Liver (tissue), 8 donors: ENCODE measurements at regions not wholly inside any gene's neighbourhood (a gene's known extent, or its start where the extent isn't known, plus 50 kb on each side); places are given as distances from the start of the nearest gene placed in this dataset.

Experiments
- DNase-seq: peaks from one replicate; pipeline ENCODE4 v3.0.0-alpha.2; 2017; ENCODE audit warnings: low spot score
- H3K27ac ChIP-seq, 2 donors: one replicate each; pipeline ENCODE4 v1.7.0; 2013; ENCODE audit warnings: inconsistent platforms in 2 of 2, low read length in 2 of 2, control low read depth in 1 of 2, low read depth in 1 of 2, mild to moderate bottlenecking in 1 of 2
- H3K27me3 ChIP-seq, 4 donors: one replicate each; pipeline versions ENCODE4 v1.6.1 to v1.7.0; 2013; ENCODE audit warnings: low read length in 3 of 4, inconsistent platforms in 1 of 4, mild to moderate bottlenecking in 1 of 4, moderate library complexity in 1 of 4; ENCODE audit not compliant: control insufficient read depth in 4 of 4, insufficient read depth in 4 of 4
- H3K36me3 ChIP-seq, 4 donors: one replicate each; pipeline versions ENCODE4 v1.6.1 to v1.7.0; 2013; ENCODE audit warnings: low read length in 3 of 4, mild to moderate bottlenecking in 3 of 4, low read depth in 1 of 4, moderate library complexity in 1 of 4; ENCODE audit not compliant: control insufficient read depth in 4 of 4, insufficient read depth in 3 of 4
- H3K4me1 ChIP-seq, 4 donors: one replicate each; pipeline versions ENCODE4 v1.6.1 to v1.7.0; 2013; ENCODE audit warnings: low read length in 3 of 4, mild to moderate bottlenecking in 3 of 4, moderate library complexity in 1 of 4; ENCODE audit not compliant: control insufficient read depth in 4 of 4, insufficient read depth in 4 of 4
- H3K4me3 ChIP-seq, 3 donors: one replicate each; pipeline versions ENCODE4 v1.6.1 to v1.7.0; 2013; ENCODE audit warnings: low read length in 3 of 3, control low read depth in 1 of 3, low read depth in 1 of 3, mild to moderate bottlenecking in 1 of 3
- H3K9ac ChIP-seq, 2 donors: one replicate each; pipeline ENCODE4 v1.7.0; 2013; ENCODE audit warnings: low read length in 2 of 2, mild to moderate bottlenecking in 2 of 2, moderate library complexity in 2 of 2, control low read depth in 1 of 2, low read depth in 1 of 2
- H3K9me3 ChIP-seq, 4 donors: one replicate each; pipeline versions ENCODE4 v1.6.1 to v1.7.0; 2013; ENCODE audit warnings: low read length in 3 of 4; ENCODE audit not compliant: control insufficient read depth in 4 of 4
- EGR1 ChIP-seq, 2 donors: IDR thresholded peaks; 2 replicates each; pipeline ENCODE4 v1.6.1; 2016 to 2018; ENCODE audit warnings: antibody characterized with exemption in 2 of 2, low read depth in 2 of 2
- FOXA1 ChIP-seq: IDR thresholded peaks from 2 replicates; pipeline ENCODE4 v1.6.1; 2016; ENCODE audit warnings: antibody characterized with exemption
- FOXA2 ChIP-seq: IDR thresholded peaks from 2 replicates; pipeline ENCODE4 v1.6.1; 2016; ENCODE audit warnings: antibody characterized with exemption
- GABPA ChIP-seq, 2 donors: IDR thresholded peaks in 1 of 2; conservative IDR thresholded peaks in 1 of 2; 2 replicates each; pipeline ENCODE4 v1.6.1; 2016; ENCODE audit warnings: antibody characterized with exemption in 2 of 2, mild to moderate bottlenecking in 1 of 2, moderate library complexity in 1 of 2
- HNF4A ChIP-seq, 2 donors: conservative IDR thresholded peaks; 2 replicates each; pipeline ENCODE4 v1.6.1; 2016; ENCODE audit warnings: antibody characterized with exemption in 2 of 2, mild to moderate bottlenecking in 2 of 2
- HNF4G ChIP-seq: IDR thresholded peaks from 2 replicates; pipeline ENCODE4 v1.6.1; 2016; ENCODE audit warnings: antibody characterized with exemption
- JUND ChIP-seq, 2 donors: IDR thresholded peaks; 2 replicates each; pipeline ENCODE4 v1.6.1; 2016; ENCODE audit warnings: antibody characterized with exemption in 2 of 2
- NR2F2 ChIP-seq: IDR thresholded peaks from 2 replicates; pipeline ENCODE4 v1.6.1; 2016; ENCODE audit warnings: antibody characterized with exemption
- RAD21 ChIP-seq, 2 donors: IDR thresholded peaks; 2 replicates each; pipeline ENCODE4 v1.6.1; 2016; ENCODE audit warnings: antibody characterized with exemption in 2 of 2, mild to moderate bottlenecking in 2 of 2
- RXRA ChIP-seq, 2 donors: IDR thresholded peaks; 2 replicates each; pipeline ENCODE4 v1.6.1; 2017 to 2018; ENCODE audit warnings: antibody characterized with exemption in 2 of 2, mild to moderate bottlenecking in 1 of 2
- SP1 ChIP-seq: IDR thresholded peaks from 2 replicates; pipeline ENCODE4 v1.6.1; 2018; ENCODE audit warnings: antibody characterized with exemption, mild to moderate bottlenecking
- YY1 ChIP-seq: IDR thresholded peaks from 2 replicates; pipeline ENCODE4 v1.6.1; 2016; ENCODE audit warnings: antibody characterized with exemption, mild to moderate bottlenecking
- WGBS: extraction: QIAGEN DNeasy Blood & Tissue Kit; methylation state at CpG from one replicate; pipeline ENCODE4 v1.1.7; 2013; 5-methylcytosine and 5-hydroxymethylcytosine counted together
- TF ChIP-seq, protein P1 (sequence below): IDR thresholded peaks from 2 replicates; pipeline ENCODE4 v1.6.1; 2016; ENCODE audit warnings: antibody characterized with exemption, mild to moderate bottlenecking
- TF ChIP-seq, protein P2 (sequence below): IDR thresholded peaks from 2 replicates; pipeline ENCODE4 v1.6.1; 2016; ENCODE audit warnings: antibody characterized with exemption
- TF ChIP-seq, protein P3 (sequence below): IDR thresholded peaks from 2 replicates; pipeline ENCODE4 v1.6.1; 2016; ENCODE audit warnings: antibody characterized with exemption
- TF ChIP-seq, protein P4 (sequence below): fragments of 150-350 bp; IDR thresholded peaks from 2 replicates; pipeline ENCODE4 v1.5.1; 2017; ENCODE audit warnings: improper control_type of control experiment, low read depth, low read length; ENCODE audit not compliant: missing input control
- TF ChIP-seq, protein P5 (sequence below): IDR thresholded peaks from 2 replicates; pipeline ENCODE4 v1.6.1; 2016; ENCODE audit warnings: antibody characterized with exemption
- donor health status: healthy.
- donor health status: healthy.
- donor health status: healthy.
- donor health status: healthy.
- donor health status: healthy.

DNA sequence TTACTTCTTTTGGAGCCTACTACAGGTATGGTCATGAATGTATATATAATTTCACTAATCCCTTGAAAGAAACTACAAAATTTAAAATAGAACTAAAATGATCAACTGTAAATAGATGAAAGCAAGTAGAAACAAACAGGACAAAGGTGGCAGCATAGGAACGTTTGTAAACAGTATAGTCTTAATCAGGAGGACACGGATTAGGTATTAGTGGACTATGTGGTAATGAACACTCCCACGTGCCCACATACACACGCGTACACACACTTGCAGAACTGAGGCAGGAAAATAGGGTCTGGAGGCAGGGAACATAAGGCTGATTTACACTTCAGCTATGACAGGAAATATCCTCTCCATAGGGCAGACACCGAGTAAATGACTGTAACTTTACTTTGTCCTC lies 1397.8 kb downstream of the NCAM2 start:
- 67% methylated on average over 6 of the region's 6 CpGs for WGBS
- no peak overlapping the region for H3K4me3 ChIP-seq
- no peaks in the 10 kb centered on the region for H3K36me3 ChIP-seq
- no peaks in the 10 kb centered on the region for H3K27me3 ChIP-seq
- TF ChIP-seq, protein P1, sequence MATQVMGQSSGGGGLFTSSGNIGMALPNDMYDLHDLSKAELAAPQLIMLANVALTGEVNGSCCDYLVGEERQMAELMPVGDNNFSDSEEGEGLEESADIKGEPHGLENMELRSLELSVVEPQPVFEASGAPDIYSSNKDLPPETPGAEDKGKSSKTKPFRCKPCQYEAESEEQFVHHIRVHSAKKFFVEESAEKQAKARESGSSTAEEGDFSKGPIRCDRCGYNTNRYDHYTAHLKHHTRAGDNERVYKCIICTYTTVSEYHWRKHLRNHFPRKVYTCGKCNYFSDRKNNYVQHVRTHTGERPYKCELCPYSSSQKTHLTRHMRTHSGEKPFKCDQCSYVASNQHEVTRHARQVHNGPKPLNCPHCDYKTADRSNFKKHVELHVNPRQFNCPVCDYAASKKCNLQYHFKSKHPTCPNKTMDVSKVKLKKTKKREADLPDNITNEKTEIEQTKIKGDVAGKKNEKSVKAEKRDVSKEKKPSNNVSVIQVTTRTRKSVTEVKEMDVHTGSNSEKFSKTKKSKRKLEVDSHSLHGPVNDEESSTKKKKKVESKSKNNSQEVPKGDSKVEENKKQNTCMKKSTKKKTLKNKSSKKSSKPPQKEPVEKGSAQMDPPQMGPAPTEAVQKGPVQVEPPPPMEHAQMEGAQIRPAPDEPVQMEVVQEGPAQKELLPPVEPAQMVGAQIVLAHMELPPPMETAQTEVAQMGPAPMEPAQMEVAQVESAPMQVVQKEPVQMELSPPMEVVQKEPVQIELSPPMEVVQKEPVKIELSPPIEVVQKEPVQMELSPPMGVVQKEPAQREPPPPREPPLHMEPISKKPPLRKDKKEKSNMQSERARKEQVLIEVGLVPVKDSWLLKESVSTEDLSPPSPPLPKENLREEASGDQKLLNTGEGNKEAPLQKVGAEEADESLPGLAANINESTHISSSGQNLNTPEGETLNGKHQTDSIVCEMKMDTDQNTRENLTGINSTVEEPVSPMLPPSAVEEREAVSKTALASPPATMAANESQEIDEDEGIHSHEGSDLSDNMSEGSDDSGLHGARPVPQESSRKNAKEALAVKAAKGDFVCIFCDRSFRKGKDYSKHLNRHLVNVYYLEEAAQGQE = no peak
- TF ChIP-seq, protein P2, sequence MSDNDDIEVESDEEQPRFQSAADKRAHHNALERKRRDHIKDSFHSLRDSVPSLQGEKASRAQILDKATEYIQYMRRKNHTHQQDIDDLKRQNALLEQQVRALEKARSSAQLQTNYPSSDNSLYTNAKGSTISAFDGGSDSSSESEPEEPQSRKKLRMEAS = no peak
- TF ChIP-seq RAD21 (IDR thresholded peaks at IDR 0.05) = no peak
- TF ChIP-seq, protein P3, sequence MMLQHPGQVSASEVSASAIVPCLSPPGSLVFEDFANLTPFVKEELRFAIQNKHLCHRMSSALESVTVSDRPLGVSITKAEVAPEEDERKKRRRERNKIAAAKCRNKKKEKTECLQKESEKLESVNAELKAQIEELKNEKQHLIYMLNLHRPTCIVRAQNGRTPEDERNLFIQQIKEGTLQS = no peak
- no peak for TF ChIP-seq RXRA (IDR thresholded peaks at IDR 0.05)
- TF ChIP-seq FOXA2 = no peak
- TF ChIP-seq, protein P4, sequence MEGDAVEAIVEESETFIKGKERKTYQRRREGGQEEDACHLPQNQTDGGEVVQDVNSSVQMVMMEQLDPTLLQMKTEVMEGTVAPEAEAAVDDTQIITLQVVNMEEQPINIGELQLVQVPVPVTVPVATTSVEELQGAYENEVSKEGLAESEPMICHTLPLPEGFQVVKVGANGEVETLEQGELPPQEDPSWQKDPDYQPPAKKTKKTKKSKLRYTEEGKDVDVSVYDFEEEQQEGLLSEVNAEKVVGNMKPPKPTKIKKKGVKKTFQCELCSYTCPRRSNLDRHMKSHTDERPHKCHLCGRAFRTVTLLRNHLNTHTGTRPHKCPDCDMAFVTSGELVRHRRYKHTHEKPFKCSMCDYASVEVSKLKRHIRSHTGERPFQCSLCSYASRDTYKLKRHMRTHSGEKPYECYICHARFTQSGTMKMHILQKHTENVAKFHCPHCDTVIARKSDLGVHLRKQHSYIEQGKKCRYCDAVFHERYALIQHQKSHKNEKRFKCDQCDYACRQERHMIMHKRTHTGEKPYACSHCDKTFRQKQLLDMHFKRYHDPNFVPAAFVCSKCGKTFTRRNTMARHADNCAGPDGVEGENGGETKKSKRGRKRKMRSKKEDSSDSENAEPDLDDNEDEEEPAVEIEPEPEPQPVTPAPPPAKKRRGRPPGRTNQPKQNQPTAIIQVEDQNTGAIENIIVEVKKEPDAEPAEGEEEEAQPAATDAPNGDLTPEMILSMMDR = no peak
- TF ChIP-seq EGR1 (IDR thresholded peaks at IDR 0.05; ENCODE audit: low read depth in 2 of 2) = no peak
- TF ChIP-seq GABPA (IDR thresholded peaks at IDR 0.05 in 1 of 2, conservative IDR thresholded peaks at IDR 0.05 in 1 of 2) = no peak
- TF ChIP-seq, protein P5, sequence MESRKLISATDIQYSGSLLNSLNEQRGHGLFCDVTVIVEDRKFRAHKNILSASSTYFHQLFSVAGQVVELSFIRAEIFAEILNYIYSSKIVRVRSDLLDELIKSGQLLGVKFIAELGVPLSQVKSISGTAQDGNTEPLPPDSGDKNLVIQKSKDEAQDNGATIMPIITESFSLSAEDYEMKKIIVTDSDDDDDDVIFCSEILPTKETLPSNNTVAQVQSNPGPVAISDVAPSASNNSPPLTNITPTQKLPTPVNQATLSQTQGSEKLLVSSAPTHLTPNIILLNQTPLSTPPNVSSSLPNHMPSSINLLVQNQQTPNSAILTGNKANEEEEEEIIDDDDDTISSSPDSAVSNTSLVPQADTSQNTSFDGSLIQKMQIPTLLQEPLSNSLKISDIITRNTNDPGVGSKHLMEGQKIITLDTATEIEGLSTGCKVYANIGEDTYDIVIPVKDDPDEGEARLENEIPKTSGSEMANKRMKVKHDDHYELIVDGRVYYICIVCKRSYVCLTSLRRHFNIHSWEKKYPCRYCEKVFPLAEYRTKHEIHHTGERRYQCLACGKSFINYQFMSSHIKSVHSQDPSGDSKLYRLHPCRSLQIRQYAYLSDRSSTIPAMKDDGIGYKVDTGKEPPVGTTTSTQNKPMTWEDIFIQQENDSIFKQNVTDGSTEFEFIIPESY = no peak
- no peak for TF ChIP-seq NR2F2
- no peak for TF ChIP-seq YY1
- TF ChIP-seq JUND (IDR thresholded peaks at IDR 0.05) = no peak
- TF ChIP-seq FOXA1 = no peak
- no peak for TF ChIP-seq HNF4G
- no peak overlapping the region for H3K9ac ChIP-seq
- no peak for DNase-seq
- H3K4me1 ChIP-seq = no peaks in the 10 kb centered on the region
- H3K27ac ChIP-seq = no peak overlapping the region
- no peaks in the 10 kb centered on the region for H3K9me3 ChIP-seq

DNA sequence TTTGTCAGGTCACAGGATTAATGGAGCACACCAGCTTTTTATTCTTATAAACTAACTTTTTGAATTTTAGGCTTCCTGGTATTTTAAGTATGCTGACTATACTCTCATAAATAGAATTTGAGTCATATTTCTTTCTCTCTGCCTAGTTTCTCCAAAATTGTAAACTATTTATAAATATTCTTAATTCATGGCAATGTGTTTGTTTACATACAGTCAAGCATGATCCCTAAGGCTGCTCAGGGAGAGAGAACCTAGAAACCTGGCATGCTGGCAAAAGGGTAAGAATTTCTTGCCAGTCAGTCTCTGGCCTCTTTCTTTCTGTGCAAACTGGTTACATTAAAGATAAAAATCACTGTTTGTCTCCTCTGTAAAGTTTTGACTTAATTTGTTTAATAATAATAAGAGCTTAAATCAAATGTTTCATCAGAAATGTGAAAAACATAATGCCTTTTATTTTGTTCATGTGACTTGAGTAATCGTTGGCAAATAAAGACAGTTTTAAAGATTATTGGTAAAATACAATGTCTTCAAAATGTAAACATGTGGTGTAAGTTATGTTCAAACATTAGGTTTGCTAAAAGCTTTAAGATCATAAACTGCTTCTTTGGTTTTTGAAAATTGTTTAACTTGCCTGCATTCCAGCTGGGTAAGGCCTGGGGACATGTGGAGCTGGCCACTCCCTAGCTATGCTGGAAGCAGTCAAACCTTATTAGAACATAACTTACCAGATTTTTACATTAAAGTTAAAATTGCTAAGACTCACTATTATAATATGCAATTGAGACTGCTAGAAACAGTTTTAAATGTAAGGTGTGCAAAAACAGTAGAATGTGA lies 1401.7 kb downstream of the NCAM2 start:
- Histone ChIP-seq H3K9me3 (no peaks in the 10 kb centered on the region), H3K9ac (no peak overlapping the region), H3K4me1 (no peaks in the 10 kb centered on the region), H3K36me3 (no peaks in the 10 kb centered on the region), H3K27me3 (no peaks in the 10 kb centered on the region), H3K27ac (no peak overlapping the region), H3K4me3 (no peak overlapping the region)
- WGBS = 70% methylated on average over 1 of the region's 1 CpG
- DNase-seq = no peak
- TF ChIP-seq RXRA (IDR thresholded peaks at IDR 0.05) (no peak), HNF4A (conservative IDR thresholded peaks at IDR 0.05) (no peak), SP1 (no peak), EGR1 (IDR thresholded peaks at IDR 0.05; ENCODE audit: low read depth in 2 of 2) (no peak), HNF4G (no peak)
- TF ChIP-seq, protein P3 = no peak
- TF ChIP-seq, protein P4 = no peak
- TF ChIP-seq, protein P2 = no peak
